SU-DHL-6 (cell line): ENCODE measurements at regions not wholly inside any gene's neighbourhood (a gene's known extent, or its start where the extent isn't known, plus 50 kb on each side); places are given as distances from the start of the nearest gene placed in this dataset.

Experiments
- H2AFZ ChIP-seq: fragments of 200-600 bp; sonication (generic); 2 replicates; pipeline ENCODE4 v1.6.1; 2014; ENCODE audit warnings: low read depth, mild to moderate bottlenecking, moderate library complexity, mixed read lengths, antibody characterized with exemption, low read length; ENCODE audit not compliant: severe bottlenecking
- H3F3A ChIP-seq: fragments of 200-600 bp; shearing (Covaris generic); 2 replicates; pipeline ENCODE4 v1.6.0; 2016; ENCODE audit warnings: antibody characterized with exemption, mild to moderate bottlenecking; ENCODE audit not compliant: insufficient read depth
- H3K27ac ChIP-seq: fragments of 200-600 bp; sonication (generic); 2 replicates; pipeline ENCODE4 v1.5.1; 2016; ENCODE audit warnings: low read depth, mild to moderate bottlenecking, low read length, moderate library complexity, mixed read lengths
- H3K27me3 ChIP-seq: fragments of 200-600 bp; sonication (generic), shearing (Covaris generic); 2 replicates; pipeline ENCODE4 v1.6.0; 2014; ENCODE audit warnings: mild to moderate bottlenecking, low read length
- H3K36me3 ChIP-seq: fragments of 200-600 bp; sonication (generic); 2 replicates; pipeline ENCODE4 v1.6.1; 2014; ENCODE audit warnings: mild to moderate bottlenecking, low read length, mixed read lengths
- H3K4me2 ChIP-seq: fragments of 300-600, 200-600 bp; shearing (Covaris generic), sonication (generic); 2 replicates; pipeline ENCODE4 v1.6.0; 2014; ENCODE audit warnings: low read length, low read depth, mild to moderate bottlenecking; ENCODE audit not compliant: poor library complexity, severe bottlenecking
- H3K4me3 ChIP-seq: fragments of 200-600 bp; sonication (generic); 2 replicates; pipeline ENCODE4 v1.5.1; 2014; ENCODE audit warnings: antibody characterized with exemption, low read length, mild to moderate bottlenecking, mixed read lengths; ENCODE audit not compliant: insufficient read depth, poor library complexity, severe bottlenecking
- H3K79me2 ChIP-seq: fragments of 200-600 bp; sonication (generic); 2 replicates; pipeline ENCODE4 v1.6.1; 2014; ENCODE audit warnings: mild to moderate bottlenecking, low read length, moderate library complexity; ENCODE audit not compliant: insufficient read depth
- H3K9ac ChIP-seq: fragments of 200-600 bp; sonication (generic); 2 replicates; pipeline ENCODE4 v1.7.0; 2014; ENCODE audit warnings: mild to moderate bottlenecking, low read length
- H3K9me2 ChIP-seq: fragments of 200-600 bp; sonication (generic); replicated peaks from 2 replicates; pipeline ENCODE4 v1.6.1; 2014; ENCODE audit warnings: low read length; ENCODE audit not compliant: insufficient read depth
- H3K9me3 ChIP-seq: fragments of 200-600 bp; sonication (generic); 2 replicates; pipeline ENCODE4 v1.6.1; 2014; ENCODE audit warnings: low read length, mixed read lengths; ENCODE audit not compliant: insufficient read depth
- H4K20me1 ChIP-seq: fragments of 200-600 bp; sonication (generic); 2 replicates; pipeline ENCODE4 v1.6.1; 2014; ENCODE audit warnings: low read depth, mild to moderate bottlenecking, antibody characterized with exemption, low read length, moderate library complexity, mixed read lengths
- EZH2phosphoT487 ChIP-seq: fragments of 200-600 bp; sonication (generic), shearing (Covaris generic); conservative IDR thresholded peaks from 2 replicates; pipeline ENCODE4 v1.6.1; 2018; ENCODE audit warnings: mild to moderate bottlenecking, antibody characterized with exemption, low read length, moderate library complexity, mixed read lengths
- TF ChIP-seq, protein P1 (sequence below): fragments of 200-600 bp; sonication (generic); IDR thresholded peaks from one replicate; pipeline ENCODE4 v1.5.1; 2017; ENCODE audit warnings: antibody characterized with exemption, mild to moderate bottlenecking, low read length, moderate library complexity; ENCODE audit not compliant: insufficient read depth, poor library complexity, severe bottlenecking

GRCh38 chr3:41148478-41148877 lies 50.8 kb upstream of the CTNNB1 start:
- Histone ChIP-seq H3F3A (no peaks in the 10 kb centered on the region), H3K9ac (no peak overlapping the region), H3K4me2 (no peak overlapping the region), H3K27me3 (no peaks in the 10 kb centered on the region), H3K27ac (no peak overlapping the region), H2AFZ (no peak overlapping the region), H3K79me2 (no peaks in the 10 kb centered on the region), H3K9me3 (no peaks in the 10 kb centered on the region), H4K20me1 (no peaks in the 10 kb centered on the region), H3K4me3 (no peak overlapping the region), H3K9me2 (no peaks in the 10 kb centered on the region), H3K36me3 (0 out of 2 replicates have a peak, but pooled peaks cover 4% of the 10 kb centered on the region)
- TF ChIP-seq, protein P1, sequence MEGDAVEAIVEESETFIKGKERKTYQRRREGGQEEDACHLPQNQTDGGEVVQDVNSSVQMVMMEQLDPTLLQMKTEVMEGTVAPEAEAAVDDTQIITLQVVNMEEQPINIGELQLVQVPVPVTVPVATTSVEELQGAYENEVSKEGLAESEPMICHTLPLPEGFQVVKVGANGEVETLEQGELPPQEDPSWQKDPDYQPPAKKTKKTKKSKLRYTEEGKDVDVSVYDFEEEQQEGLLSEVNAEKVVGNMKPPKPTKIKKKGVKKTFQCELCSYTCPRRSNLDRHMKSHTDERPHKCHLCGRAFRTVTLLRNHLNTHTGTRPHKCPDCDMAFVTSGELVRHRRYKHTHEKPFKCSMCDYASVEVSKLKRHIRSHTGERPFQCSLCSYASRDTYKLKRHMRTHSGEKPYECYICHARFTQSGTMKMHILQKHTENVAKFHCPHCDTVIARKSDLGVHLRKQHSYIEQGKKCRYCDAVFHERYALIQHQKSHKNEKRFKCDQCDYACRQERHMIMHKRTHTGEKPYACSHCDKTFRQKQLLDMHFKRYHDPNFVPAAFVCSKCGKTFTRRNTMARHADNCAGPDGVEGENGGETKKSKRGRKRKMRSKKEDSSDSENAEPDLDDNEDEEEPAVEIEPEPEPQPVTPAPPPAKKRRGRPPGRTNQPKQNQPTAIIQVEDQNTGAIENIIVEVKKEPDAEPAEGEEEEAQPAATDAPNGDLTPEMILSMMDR = no peak
- no peak for TF ChIP-seq EZH2phosphoT487

DNA sequence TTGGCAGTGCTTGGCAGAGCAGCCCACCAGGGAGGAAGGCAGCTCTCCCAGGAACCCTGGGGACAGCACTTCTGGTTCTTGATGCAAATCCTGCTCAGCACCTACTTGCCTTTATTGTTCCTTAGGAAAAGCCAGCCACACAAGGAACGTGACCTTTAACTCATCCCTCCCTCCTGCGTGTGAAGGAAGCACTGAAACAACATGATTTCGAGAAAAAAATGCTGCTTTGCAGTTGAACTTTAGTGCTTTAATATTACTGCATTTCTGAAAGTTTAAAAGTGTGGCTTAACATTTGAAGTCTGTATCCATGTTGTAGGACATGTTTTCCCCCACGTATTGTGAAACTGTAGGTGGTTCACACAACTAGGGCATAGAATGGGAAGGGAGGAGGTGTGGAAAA lies 50.4 kb upstream of the CTNNB1 start:
- no peak overlapping the region for H3K4me2 ChIP-seq
- no peaks in the 10 kb centered on the region for H4K20me1 ChIP-seq
- H3K79me2 ChIP-seq = no peaks in the 10 kb centered on the region
- H3K27me3 ChIP-seq = no peaks in the 10 kb centered on the region
- no peak overlapping the region for H2AFZ ChIP-seq
- TF ChIP-seq, protein P1 = no peak
- TF ChIP-seq EZH2phosphoT487 = no peak
- 0 out of 2 replicates have a peak, but pooled peaks cover 4% of the 10 kb centered on the region for H3K36me3 ChIP-seq
- no peaks in the 10 kb centered on the region for H3K9me2 ChIP-seq
- no peak overlapping the region for H3K4me3 ChIP-seq
- no peak overlapping the region for H3K9ac ChIP-seq
- no peaks in the 10 kb centered on the region for H3K9me3 ChIP-seq
- no peaks in the 10 kb centered on the region for H3F3A ChIP-seq
- H3K27ac ChIP-seq = no peak overlapping the region
